ENCODE measurements at regions not wholly inside any gene's neighbourhood (a gene's known extent, or its start where the extent isn't known, plus 50 kb on each side); places are given as distances from the start of the nearest gene placed in this dataset.

GRCh38 chr6:27078734-27079357, 168.7 kb upstream of the PRSS16 start (continued):
- TF ChIP-seq ZNF530 (CRISPR knock-in tag; IDR thresholded peaks at IDR 0.05; ENCODE audit: low read depth) (no peak), ZNF775 (CRISPR knock-in tag; IDR thresholded peaks at IDR 0.05; ENCODE audit: borderline replicate concordance) (no peak), ZNF558 (CRISPR knock-in tag; IDR thresholded peaks at IDR 0.05; ENCODE audit: borderline replicate concordance) (no peak), ZNF274 (CRISPR knock-in tag; IDR thresholded peaks at IDR 0.05) (no peak), ELF4 (CRISPR knock-in tag; IDR thresholded peaks at IDR 0.05; ENCODE audit: borderline replicate concordance) (no peak), ZBTB33 (CRISPR knock-in tag; IDR thresholded peaks at IDR 0.05) (no peak), ZNF329 (CRISPR knock-in tag; IDR thresholded peaks at IDR 0.05; ENCODE audit: low read depth) (no peak), KLF13 (CRISPR knock-in tag; IDR thresholded peaks at IDR 0.05) (no peak), ZSCAN5A (CRISPR knock-in tag; IDR thresholded peaks at IDR 0.05; ENCODE audit: borderline replicate concordance) (no peak), ZNF781 (CRISPR knock-in tag; IDR thresholded peaks at IDR 0.05; ENCODE audit: borderline replicate concordance, not compliant biosample characterization) (no peak), FOXK2 (IDR thresholded peaks at IDR 0.05) (no peak), NFE2L1 (CRISPR knock-in tag; IDR thresholded peaks at IDR 0.05; ENCODE audit: borderline replicate concordance) (no peak)
- TF ChIP-seq, protein P1, sequence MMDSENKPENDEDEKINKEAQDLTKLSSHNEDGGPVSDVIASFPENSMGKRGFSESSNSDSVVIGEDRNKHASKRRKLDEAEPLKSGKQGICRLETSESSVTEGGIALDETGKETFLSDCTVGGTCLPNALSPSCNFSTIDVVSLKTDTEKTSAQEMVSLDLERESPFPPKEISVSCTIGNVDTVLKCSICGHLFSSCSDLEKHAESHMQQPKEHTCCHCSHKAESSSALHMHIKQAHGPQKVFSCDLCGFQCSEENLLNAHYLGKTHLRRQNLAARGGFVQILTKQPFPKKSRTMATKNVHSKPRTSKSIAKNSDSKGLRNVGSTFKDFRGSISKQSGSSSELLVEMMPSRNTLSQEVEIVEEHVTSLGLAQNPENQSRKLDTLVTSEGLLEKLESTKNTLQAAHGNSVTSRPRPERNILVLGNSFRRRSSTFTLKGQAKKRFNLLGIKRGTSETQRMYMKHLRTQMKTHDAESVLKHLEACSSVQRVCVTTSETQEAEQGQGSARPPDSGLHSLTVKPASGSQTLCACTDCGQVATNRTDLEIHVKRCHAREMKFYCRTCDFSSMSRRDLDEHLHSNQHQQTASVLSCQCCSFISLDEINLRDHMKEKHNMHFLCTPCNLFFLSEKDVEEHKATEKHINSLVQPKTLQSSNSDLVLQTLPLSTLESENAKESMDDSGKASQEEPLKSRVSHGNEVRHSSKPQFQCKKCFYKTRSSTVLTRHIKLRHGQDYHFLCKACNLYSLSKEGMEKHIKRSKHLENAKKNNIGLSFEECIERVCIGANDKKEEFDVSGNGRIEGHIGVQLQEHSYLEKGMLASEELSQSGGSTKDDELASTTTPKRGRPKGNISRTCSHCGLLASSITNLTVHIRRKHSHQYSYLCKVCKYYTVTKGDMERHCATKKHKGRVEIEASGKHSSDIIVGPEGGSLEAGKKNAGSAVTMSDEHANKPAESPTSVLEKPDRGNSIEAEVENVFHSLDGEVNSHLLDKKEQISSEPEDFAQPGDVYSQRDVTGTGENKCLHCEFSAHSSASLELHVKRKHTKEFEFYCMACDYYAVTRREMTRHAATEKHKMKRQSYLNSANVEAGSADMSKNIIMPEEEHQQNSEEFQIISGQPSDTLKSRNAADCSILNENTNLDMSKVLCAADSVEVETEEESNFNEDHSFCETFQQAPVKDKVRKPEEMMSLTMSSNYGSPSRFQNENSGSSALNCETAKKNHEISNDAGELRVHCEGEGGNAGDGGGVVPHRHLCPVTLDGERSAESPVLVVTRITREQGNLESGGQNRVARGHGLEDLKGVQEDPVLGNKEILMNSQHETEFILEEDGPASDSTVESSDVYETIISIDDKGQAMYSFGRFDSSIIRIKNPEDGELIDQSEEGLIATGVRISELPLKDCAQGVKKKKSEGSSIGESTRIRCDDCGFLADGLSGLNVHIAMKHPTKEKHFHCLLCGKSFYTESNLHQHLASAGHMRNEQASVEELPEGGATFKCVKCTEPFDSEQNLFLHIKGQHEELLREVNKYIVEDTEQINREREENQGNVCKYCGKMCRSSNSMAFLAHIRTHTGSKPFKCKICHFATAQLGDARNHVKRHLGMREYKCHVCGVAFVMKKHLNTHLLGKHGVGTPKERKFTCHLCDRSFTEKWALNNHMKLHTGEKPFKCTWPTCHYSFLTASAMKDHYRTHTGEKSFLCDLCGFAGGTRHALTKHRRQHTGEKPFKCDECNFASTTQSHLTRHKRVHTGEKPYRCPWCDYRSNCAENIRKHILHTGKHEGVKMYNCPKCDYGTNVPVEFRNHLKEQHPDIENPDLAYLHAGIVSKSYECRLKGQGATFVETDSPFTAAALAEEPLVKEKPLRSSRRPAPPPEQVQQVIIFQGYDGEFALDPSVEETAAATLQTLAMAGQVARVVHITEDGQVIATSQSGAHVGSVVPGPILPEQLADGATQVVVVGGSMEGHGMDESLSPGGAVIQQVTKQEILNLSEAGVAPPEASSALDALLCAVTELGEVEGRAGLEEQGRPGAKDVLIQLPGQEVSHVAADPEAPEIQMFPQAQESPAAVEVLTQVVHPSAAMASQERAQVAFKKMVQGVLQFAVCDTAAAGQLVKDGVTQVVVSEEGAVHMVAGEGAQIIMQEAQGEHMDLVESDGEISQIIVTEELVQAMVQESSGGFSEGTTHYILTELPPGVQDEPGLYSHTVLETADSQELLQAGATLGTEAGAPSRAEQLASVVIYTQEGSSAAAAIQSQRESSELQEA (CRISPR knock-in tag; IDR thresholded peaks at IDR 0.05; ENCODE audit: not compliant biosample characterization): no peak
- TF ChIP-seq, protein P2, sequence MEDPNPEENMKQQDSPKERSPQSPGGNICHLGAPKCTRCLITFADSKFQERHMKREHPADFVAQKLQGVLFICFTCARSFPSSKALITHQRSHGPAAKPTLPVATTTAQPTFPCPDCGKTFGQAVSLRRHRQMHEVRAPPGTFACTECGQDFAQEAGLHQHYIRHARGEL (CRISPR knock-in tag; IDR thresholded peaks at IDR 0.05): no peak
- TF ChIP-seq, protein P3, sequence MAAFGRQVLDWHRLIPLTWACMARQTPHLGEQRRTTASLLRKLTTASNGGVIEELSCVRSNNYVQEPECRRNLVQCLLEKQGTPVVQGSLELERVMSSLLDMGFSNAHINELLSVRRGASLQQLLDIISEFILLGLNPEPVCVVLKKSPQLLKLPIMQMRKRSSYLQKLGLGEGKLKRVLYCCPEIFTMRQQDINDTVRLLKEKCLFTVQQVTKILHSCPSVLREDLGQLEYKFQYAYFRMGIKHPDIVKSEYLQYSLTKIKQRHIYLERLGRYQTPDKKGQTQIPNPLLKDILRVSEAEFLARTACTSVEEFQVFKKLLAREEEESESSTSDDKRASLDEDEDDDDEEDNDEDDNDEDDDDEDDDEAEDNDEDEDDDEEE (CRISPR knock-in tag; IDR thresholded peaks at IDR 0.05): no peak
- TF ChIP-seq, protein P4, sequence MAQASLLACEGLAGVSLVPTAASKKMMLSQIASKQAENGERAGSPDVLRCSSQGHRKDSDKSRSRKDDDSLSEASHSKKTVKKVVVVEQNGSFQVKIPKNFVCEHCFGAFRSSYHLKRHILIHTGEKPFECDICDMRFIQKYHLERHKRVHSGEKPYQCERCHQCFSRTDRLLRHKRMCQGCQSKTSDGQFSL (CRISPR knock-in tag; IDR thresholded peaks at IDR 0.05): no peak

All from HepG2 (cell line).